ENCODE measurements at regions not wholly inside any gene's neighbourhood (a gene's known extent, or its start where the extent isn't known, plus 50 kb on each side); places are given as distances from the start of the nearest gene placed in this dataset.

DNA sequence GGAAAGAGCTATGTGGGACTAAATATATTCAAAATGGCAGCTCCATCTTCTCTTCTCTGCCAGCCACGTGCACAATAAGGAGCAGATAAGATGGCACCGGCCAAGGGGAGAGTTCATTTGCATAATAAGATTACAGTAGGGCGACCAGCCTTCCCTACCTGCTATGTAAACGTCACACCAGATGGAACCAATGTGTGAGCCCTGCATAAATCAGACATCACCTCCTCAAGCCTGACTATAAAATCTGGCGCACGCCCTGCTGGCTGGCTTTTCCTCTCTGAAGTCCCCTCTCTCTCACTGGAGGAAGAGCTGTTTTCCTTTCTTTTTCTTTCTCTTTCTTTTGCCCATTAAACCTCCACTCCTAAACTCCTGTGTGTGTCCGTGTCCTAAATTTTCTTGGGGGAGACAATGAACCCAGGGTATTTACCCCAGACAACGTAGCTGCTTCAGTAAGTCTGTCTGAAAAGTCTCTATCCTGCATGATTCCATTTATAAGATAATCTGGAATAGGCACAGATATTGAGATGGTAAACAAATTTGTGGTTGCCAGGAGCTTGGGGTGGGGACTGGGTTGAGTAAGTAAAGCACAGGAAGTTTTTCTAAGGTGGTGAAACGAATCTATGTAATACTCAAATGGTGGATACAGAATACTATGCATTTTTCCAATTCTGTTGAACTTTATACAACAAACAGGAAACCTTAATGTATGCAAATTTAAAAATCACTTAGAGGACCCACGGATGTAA lies 670.0 kb upstream of the KIRREL3 start:
- TF ChIP-seq, protein P1, sequence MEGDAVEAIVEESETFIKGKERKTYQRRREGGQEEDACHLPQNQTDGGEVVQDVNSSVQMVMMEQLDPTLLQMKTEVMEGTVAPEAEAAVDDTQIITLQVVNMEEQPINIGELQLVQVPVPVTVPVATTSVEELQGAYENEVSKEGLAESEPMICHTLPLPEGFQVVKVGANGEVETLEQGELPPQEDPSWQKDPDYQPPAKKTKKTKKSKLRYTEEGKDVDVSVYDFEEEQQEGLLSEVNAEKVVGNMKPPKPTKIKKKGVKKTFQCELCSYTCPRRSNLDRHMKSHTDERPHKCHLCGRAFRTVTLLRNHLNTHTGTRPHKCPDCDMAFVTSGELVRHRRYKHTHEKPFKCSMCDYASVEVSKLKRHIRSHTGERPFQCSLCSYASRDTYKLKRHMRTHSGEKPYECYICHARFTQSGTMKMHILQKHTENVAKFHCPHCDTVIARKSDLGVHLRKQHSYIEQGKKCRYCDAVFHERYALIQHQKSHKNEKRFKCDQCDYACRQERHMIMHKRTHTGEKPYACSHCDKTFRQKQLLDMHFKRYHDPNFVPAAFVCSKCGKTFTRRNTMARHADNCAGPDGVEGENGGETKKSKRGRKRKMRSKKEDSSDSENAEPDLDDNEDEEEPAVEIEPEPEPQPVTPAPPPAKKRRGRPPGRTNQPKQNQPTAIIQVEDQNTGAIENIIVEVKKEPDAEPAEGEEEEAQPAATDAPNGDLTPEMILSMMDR (IDR thresholded peaks at IDR 0.05; ENCODE audit: insufficient read depth, missing control alignments): no peak
- DNase-seq (ENCODE audit: insufficient read length, low spot score) (no peak), FAIRE-seq (no peak)

DNA sequence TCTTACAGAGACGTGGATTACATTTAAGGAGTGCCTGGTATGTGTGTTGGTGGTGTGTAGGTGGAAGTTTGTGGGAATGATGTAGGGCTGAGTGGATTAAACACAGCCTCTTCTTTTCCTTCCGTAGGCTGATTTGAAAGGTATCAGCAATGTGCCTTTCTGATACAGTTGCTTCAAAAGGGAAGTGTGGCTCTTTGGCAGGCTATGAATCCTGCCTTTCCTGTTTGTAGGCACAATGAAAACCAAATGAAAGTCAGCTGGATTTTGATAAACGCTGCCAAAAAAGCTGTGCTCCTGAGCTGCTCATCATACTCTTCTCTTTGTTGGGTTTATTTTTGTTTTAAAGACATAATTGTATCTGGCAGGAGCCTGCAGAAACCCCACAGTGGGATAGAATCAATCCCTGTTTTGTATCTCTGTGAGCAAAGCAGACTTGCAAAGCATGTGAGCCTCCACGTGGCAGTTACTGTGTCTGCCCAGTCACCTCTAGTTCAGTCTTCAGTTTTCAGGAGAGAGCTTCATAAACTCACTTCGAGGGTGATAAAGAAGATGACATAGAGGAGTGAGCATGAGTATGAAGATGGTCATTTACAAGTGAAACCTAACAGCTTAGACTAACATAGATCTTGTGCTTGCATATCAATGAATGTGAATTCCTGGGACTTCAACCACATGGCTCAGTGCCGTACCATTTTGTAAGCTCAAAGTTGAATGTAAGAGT lies 655.7 kb upstream of the KIRREL3 start:
- no peak for DNase-seq (ENCODE audit: insufficient read length, low spot score)
- TF ChIP-seq, protein P1 (IDR thresholded peaks at IDR 0.05; ENCODE audit: insufficient read depth, missing control alignments): no peak

DNA sequence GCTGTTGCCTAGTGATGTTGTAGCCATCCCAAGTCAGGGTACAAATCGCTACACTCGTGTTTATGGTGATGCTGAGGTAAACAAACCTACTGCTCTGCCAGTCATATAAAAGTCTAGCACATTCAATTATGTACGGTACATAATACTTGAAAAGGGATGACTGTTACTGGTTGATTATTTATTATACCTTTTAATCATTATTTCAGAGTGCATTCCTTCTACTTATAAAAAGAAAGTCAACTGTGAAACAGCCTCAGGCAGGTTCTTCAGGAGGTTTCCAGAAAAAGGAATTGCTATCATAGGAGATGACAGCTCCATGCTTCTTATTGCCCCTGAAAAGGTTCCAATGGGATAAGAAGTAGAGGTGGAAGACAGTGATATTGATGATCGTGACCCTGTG lies 652.5 kb upstream of the KIRREL3 start:
- TF ChIP-seq, protein P1 (IDR thresholded peaks at IDR 0.05; ENCODE audit: insufficient read depth, missing control alignments): no peak
- FAIRE-seq: no peak

More for the DNA sequence above, 655.7 kb upstream of the KIRREL3 start:
- FAIRE-seq: no peak

DNA sequence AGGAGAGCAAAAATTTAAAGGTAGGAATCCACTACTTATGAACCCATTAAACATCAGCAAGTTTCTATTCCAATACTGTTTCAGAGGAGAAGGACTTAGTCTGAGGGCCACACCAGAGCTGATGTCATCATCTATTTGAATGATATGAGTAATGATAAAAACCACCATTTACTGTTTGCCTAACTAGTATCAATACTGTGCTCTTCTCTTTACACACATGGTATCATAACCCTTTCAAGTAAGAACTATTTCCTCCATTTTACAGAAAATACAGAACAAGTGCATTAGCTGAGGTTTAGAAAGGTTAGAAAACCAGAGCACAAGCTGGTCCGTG lies 651.3 kb upstream of the KIRREL3 start:
- TF ChIP-seq, protein P1 (IDR thresholded peaks at IDR 0.05; ENCODE audit: insufficient read depth, missing control alignments): no peak
- FAIRE-seq: no peak
- no peak for DNase-seq (ENCODE audit: insufficient read length, low spot score)

More for the DNA sequence above, 652.5 kb upstream of the KIRREL3 start:
- DNase-seq (ENCODE audit: insufficient read length, low spot score): no peak

DNA sequence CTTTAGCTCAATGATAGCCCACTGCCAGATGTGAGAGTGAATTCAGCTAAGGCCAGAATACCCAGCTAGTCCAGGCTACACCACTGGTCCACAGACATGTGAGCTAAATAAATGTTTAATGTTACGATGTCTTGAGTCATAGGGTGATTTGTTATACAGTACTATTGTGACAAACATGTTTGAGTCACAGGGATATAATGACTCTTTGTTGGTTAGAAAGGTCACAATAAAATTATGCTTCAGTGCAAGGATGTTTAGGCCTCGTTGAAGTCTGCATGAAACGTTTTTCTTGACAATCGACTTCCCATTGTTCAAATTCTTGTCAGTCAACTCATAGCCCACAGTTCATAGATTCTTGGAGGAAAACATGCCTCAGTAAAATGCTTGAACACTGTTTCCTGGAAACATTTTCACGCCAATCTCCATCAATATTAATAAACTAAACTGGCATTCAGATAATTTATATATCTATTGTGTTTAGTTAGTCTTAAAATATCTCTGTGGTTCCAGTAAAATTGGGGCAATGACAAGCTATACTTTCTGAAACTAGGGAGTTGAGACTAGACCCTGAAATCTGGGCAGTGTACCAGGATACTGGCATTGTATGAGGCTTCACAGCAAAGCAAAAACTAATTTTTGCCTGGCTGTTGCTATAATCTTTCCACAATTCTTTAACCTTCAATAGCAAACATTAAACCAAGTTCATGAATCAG lies 650.8 kb upstream of the KIRREL3 start:
- TF ChIP-seq, protein P1 (IDR thresholded peaks at IDR 0.05; ENCODE audit: insufficient read depth, missing control alignments): no peak
- no peak for FAIRE-seq
- no peak for DNase-seq (ENCODE audit: insufficient read length, low spot score)

DNA sequence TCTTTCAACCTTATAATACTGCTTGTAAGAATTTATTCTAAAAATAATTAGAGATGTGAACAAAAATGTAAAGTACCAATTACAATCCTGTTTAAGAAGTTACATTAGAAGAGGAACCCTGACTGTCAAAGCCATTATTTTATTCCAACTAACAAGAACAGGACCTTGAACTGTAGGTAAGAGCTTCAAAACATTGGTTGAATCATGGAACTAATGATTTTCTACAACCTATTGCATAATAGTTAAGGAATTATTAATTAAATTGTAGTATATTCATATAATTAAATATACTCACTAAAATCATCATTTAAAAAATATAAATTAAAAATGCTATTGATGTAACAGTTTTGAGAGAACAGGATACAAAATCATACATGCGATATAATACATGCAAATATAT lies 649.4 kb upstream of the KIRREL3 start:
- TF ChIP-seq, protein P1 (IDR thresholded peaks at IDR 0.05; ENCODE audit: insufficient read depth, missing control alignments): no peak
- FAIRE-seq (no peak), DNase-seq (ENCODE audit: insufficient read length, low spot score) (no peak)
